ENCODE measurements at regions not wholly inside any gene's neighbourhood (a gene's known extent, or its start where the extent isn't known, plus 50 kb on each side); places are given as distances from the start of the nearest gene placed in this dataset.

GRCh38 chr13:77986713-77987112 is 68.1 kb upstream of the EDNRB start:
- H3K4me1 ChIP-seq, result peaks cover 0 to 9% of the 10 kb centered on the region in 2 donors
- no peaks in the 10 kb centered on the region for H3K36me3 ChIP-seq
- no peak for ATAC-seq
- H3K27me3 ChIP-seq, result no peaks in the 10 kb centered on the region
- H3K4me3 ChIP-seq, result no peak overlapping the region
- H3K9me3 ChIP-seq, result no peaks in the 10 kb centered on the region
- DNase-seq, result no peak
- peak overlapping the region in 3 of 4 donors; percentile 10 to 36 (median 34) for H3K27ac ChIP-seq
- intact Hi-C loops (cut with DNase I; ENCODE audit: low total_unique reads) (loop anchor here (10.0 kb wide), 1 partner anchor 72 kb away; the partner anchor contains the start of gene EDNRB), in situ Hi-C loops (cut with MboI; ENCODE audit: low sequenced_read_pairs in 4 of 4) (no loop called here)
- no peak for TF ChIP-seq POLR2A (IDR thresholded peaks at IDR 0.05)
- no peak for TF ChIP-seq CTCF (IDR thresholded peaks at IDR 0.05 in 4 of 5, conservative IDR thresholded peaks at IDR 0.05 in 1 of 5)

- peaks cover 0 to 12% of the 10 kb centered on the region in 2 donors for H3K4me1 ChIP-seq
- H3K9me3 ChIP-seq, result no peaks in the 10 kb centered on the region
- H3K4me3 ChIP-seq, result no peak overlapping the region
- ATAC-seq, result peak; percentile 71 to 89
- in situ Hi-C loops (cut with MboI; ENCODE audit: low sequenced_read_pairs in 4 of 4) (no loop called here), intact Hi-C loops (cut with DNase I; ENCODE audit: low total_unique reads) (loop anchor here (10.0 kb wide), 1 partner anchor 71 kb away; the partner anchor contains the start of gene EDNRB)
- no peaks in the 10 kb centered on the region for H3K27me3 ChIP-seq
- DNase-seq, result no peak
- no peaks in the 10 kb centered on the region for H3K36me3 ChIP-seq
- H3K27ac ChIP-seq, result peak overlapping the region in 3 of 4 donors; percentile 10 to 36 (median 34)
- no peak for TF ChIP-seq POLR2A (IDR thresholded peaks at IDR 0.05)
Observed at GRCh38 chr13:77985866-77986636, 67.4 kb upstream of the EDNRB start.

GRCh38 chr13:77981281-77981881 is 62.8 kb upstream of the EDNRB start:
- Histone ChIP-seq H3K36me3 (no peaks in the 10 kb centered on the region), H3K27me3 (no peaks in the 10 kb centered on the region), H3K4me3 (no peak overlapping the region), H3K9me3 (no peaks in the 10 kb centered on the region), H3K27ac (peak overlapping the region in 3 of 4 donors; percentile 37 to 53 (median 51)), H3K4me1 (peaks cover 0 to 8% of the 10 kb centered on the region in 2 donors)
- DNase-seq (no peak), ATAC-seq (peak in 1 of 2 donors; percentile 36)
- TF ChIP-seq POLR2A (IDR thresholded peaks at IDR 0.05), result no peak
- in situ Hi-C loops (cut with MboI; ENCODE audit: low sequenced_read_pairs in 4 of 4), result no loop called here
- intact Hi-C loops (cut with DNase I; ENCODE audit: low total_unique reads), result loop anchor here (10.0 kb wide), 1 partner anchor 67 kb away; the partner anchor contains the start of gene EDNRB

GRCh38 chr13:77980592-77980991 is 62.0 kb upstream of the EDNRB start:
- peak in 1 of 2 donors; percentile 49 for ATAC-seq
- H3K4me3 ChIP-seq, result no peak overlapping the region
- in situ Hi-C loops (cut with MboI; ENCODE audit: low sequenced_read_pairs in 4 of 4) (no loop called here), intact Hi-C loops (cut with DNase I; ENCODE audit: low total_unique reads) (loop anchor here (10.0 kb wide), 1 partner anchor 66 kb away; the partner anchor contains the start of gene EDNRB)
- no peak for DNase-seq
- H3K27me3 ChIP-seq, result no peaks in the 10 kb centered on the region
- no peaks in the 10 kb centered on the region for H3K36me3 ChIP-seq
- no peaks in the 10 kb centered on the region for H3K9me3 ChIP-seq
- H3K27ac ChIP-seq, result peak overlapping the region in 3 of 4 donors; percentile 23 to 53 (median 51)
- peaks cover 0 to 6% of the 10 kb centered on the region in 2 donors for H3K4me1 ChIP-seq
- no peak for TF ChIP-seq CTCF (IDR thresholded peaks at IDR 0.05 in 4 of 5, conservative IDR thresholded peaks at IDR 0.05 in 1 of 5)
- no peak for TF ChIP-seq POLR2A (IDR thresholded peaks at IDR 0.05)

- Histone ChIP-seq H3K9me3 (no peaks in the 10 kb centered on the region), H3K36me3 (no peaks in the 10 kb centered on the region), H3K4me3 (no peak overlapping the region), H3K27me3 (no peaks in the 10 kb centered on the region), H3K4me1 (peaks cover 0 to 6% of the 10 kb centered on the region in 2 donors), H3K27ac (peak overlapping the region in 1 of 4 donors; percentile 23)
- no peak for TF ChIP-seq CTCF (IDR thresholded peaks at IDR 0.05 in 4 of 5, conservative IDR thresholded peaks at IDR 0.05 in 1 of 5)
- TF ChIP-seq POLR2A (IDR thresholded peaks at IDR 0.05), result no peak
- in situ Hi-C loops (cut with MboI; ENCODE audit: low sequenced_read_pairs in 4 of 4) (no loop called here), intact Hi-C loops (cut with DNase I; ENCODE audit: low total_unique reads) (loop anchor here (10.0 kb wide), 1 partner anchor 65 kb away; the partner anchor contains the start of gene EDNRB)
- DNase-seq (no peak), ATAC-seq (no peak)
Observed at GRCh38 chr13:77979721-77980385, 61.2 kb upstream of the EDNRB start.
